GM19324 (cell line): ENCODE measurements at regions not wholly inside any gene's neighbourhood (a gene's known extent, or its start where the extent isn't known, plus 50 kb on each side); places are given as distances from the start of the nearest gene placed in this dataset.

Experiments
- ATAC-seq: cut with Tn5 transposase; IDR thresholded peaks from one replicate; pipeline ENCODE4 v1.9.1; 2021; ENCODE audit warnings: mild to moderate bottlenecking, moderate library complexity; ENCODE audit not compliant: unreplicated experiment, low FRiP score

- ATAC-seq, result no peak
These were observed 183.7 kb upstream of the ANK3 start for GRCh38 chr10:60573336-60573735.

DNA sequence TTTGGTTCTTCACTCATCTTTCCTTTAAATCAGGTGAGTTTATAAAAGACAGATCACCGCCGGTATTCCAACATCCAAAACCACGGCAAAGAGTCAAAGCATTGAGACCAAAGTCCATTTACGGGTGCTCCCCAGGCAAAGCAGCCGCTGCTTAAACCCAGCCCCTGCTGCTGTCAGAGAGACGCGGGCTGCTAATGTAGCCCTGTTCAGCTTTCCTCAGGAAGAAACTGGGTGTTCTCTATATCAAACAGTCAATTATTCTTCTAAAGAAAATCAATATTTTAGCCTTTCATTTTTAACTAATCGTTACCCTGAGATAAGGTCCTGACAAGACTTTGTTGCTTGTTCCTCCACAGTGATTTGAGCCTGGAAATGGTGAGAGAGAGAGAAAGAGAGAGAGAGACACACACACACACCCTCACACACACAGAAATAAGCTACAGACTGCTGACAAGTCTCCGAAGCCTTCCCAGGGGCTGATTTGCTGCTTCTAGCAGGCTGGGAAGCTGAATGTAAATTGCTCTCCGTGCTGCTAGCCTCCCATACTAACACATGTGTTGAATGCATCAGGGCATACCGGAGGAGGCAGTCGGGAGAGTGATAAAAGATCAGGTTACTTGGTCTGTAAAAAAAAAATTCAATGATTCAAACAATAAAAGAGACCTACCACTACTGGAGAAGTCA lies 183.0 kb upstream of the ANK3 start:
- no peak for ATAC-seq

DNA sequence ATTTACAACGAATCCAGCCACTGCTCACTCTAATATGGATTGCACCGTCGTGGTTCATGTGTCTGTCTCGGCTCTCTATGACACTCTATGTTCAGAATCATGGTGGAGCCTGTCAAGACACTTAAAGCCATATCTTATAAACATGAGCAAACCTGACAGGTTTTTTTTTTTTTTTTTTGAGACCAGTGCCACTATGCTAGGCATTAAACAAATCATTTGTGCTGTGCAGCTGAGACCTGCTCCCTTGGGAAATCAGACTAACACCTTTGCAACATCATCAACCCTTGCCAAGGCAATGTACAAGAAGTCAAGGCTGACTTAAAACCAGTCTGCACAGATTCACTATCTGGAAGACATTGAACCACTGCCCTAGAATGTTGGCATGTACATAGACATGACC lies 181.2 kb upstream of the ANK3 start:
- no peak for ATAC-seq

DNA sequence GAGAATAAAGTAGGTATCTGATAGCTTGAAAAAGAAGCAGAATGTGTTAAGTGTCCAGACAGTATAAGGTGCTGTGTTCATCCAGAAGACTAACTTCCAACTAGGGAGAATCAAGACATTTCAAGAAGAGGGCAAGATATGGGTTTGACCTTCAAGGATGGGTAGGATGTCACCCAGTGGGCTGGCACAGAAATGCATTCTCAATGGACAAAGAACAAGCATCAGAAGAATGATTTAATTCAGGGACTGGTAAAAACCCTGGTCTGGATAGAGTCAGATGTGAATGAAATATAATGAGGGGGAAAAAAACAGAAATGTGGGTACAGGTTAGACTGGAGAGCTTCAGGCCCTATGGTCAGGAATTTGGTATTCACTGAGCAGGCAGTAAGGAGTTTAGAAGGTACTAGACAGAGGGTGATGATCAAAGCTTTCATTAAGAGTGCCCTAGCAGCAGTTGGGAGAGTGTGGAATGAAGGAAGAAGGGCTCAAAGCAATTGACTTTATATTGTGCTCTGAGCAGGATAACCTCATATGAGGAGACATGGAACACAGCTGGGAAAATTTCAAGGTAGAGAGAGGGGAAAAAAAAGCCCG lies 180.7 kb upstream of the ANK3 start:
- no peak for ATAC-seq

- no peak for ATAC-seq
These were observed 180.0 kb upstream of the ANK3 start for GRCh38 chr10:60569681-60570080.

DNA sequence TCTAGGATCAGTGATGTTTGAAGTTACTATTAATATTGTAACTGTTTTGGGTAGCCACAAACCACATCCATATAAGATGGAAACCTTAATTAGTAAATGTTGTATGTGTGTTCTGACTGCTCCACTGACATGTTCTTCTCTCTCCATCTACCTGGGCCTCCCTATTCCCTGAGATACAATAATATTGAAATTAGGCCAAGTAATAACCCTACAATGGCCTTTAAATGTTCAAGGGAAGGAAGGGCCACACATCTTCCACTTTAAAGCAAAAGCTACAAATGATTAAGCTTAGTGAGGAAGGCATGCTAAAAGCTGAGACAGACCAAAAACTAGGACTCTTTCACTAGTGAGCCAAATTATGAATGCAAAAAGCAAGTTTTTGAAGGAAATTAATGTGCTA lies 176.4 kb upstream of the ANK3 start:
- ATAC-seq, result no peak

GRCh38 chr10:60565492-60565891 lies 175.8 kb upstream of the ANK3 start:
- no peak for ATAC-seq

GRCh38 chr10:60564475-60564874 lies 174.8 kb upstream of the ANK3 start:
- no peak for ATAC-seq

GRCh38 chr10:60560451-60560850 lies 170.8 kb upstream of the ANK3 start:
- ATAC-seq, result no peak

- no peak for ATAC-seq
These were observed 166.0 kb upstream of the ANK3 start for GRCh38 chr10:60555700-60556099.

DNA sequence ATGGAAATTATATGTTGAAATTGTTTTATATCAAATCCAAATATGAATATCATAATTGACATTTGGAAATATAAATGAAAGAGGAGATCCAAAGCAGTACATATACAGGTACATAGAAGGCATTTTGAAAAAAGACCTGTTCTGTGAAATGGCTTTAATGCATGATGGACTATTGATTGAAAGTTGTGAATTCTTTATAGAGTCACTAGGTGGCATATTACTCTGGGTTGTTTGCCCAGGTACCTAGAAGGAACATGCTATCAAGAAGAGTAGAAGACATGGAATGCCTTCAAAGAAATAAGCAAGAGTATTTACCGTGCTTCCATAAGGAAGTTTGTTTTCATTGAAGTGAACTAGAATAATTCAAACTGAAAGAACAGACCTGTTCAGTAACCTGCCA lies 160.0 kb upstream of the ANK3 start:
- no peak for ATAC-seq

- ATAC-seq, result no peak
These were observed 153.0 kb upstream of the ANK3 start for GRCh38 chr10:60542657-60543056.

DNA sequence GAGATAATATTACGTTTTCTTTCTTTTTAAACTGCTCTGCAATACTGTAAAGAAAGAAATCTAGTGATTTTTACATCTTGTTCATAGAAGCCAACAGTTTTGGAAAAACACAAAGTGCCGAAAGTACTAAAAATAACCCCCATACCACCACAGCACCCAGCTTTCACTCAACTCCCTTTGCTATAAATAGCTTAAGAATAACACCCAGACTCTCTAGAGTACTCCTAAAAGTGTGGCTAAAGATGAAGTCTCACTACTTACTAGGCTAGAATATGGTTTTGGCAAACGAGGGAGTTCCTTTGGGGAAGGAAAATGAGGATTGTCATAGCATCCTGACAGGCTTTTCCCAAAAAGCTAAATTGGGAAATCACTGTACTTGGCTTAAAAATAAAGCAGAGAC lies 151.8 kb upstream of the ANK3 start:
- no peak for ATAC-seq

DNA sequence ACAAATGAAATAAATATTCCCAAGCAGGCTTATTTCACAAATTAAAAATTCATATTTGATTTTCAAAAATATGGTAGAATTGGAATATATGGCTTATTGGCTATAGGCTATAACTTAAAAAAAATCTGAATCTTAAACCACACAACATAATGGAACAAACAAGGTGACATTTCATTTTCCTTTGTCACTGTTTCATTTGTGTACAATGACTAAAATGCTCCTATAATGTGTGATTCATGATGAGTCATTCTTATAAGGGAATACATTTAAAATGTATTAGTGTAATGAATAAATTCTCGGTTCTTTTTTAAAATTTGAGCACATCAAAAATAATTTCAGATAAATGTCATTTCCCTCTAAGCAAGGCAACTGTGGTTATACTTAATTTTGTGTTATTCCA lies 148.0 kb upstream of the ANK3 start:
- ATAC-seq, result no peak

GRCh38 chr10:60536529-60537114 lies 146.9 kb upstream of the ANK3 start:
- ATAC-seq, result no peak

- ATAC-seq, result no peak
These were observed 145.8 kb upstream of the ANK3 start for GRCh38 chr10:60535427-60535826.

- ATAC-seq, result no peak
These were observed 145.2 kb upstream of the ANK3 start for GRCh38 chr10:60534761-60535389.

DNA sequence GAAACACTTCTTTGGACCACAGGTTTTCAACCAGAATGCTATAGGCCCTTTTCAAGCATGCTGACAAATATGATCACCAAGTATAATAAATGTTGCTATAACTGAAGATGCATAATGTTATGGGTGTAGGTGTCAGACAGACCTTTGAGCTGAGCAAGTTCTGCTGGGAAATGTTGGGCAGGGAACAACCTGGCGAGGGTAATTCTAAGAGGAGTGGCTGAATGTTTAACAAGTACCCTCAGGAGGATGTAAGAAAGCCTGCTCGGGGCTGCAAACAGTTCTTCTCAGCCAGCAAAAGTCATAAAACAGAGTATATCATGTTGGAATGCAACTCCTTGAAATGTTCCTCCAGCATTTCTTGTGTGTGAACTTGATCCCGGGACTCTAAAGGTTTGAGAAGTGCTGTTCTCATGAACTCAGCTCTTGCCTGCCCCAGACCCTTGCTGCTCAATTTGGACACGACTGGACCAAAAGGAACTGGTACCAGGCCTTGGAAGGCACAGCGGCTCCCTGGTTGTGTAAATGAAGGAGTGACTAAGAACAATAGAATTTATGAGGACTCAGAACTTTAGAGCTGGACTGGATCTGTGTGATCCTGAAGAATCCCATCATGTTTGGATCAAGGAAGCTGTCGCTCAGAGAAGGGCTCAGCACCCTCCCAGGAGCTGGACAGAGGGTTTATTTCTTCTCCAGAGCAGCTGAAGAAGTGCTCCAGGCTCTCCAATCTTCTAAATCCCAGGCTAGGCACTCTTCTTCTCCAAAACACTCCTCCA lies 143.2 kb upstream of the ANK3 start:
- no peak for ATAC-seq

DNA sequence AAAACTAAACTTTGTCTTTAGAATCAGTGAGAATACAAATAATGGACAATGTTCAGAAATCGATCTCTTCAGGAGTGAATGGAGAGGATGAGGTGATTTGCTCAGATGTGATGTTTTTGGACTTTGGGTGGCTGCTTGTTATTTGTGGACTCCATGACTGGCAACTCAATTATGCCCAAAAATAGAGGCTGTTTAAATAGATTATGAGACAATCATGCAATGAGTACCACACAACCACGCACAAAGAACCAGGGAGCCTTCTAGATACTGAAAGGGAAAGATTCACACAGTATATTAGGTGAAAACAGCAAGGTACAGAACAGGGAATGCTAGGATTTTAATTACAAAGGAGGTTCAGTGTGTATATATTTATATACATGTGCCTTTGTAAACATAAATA lies 141.3 kb upstream of the ANK3 start:
- ATAC-seq, result no peak

GRCh38 chr10:60527676-60528075 lies 138.0 kb upstream of the ANK3 start:
- no peak for ATAC-seq
